Vagina (tissue), 2 donors: ENCODE measurements at regions not wholly inside any gene's neighbourhood (a gene's known extent, or its start where the extent isn't known, plus 50 kb on each side); places are given as distances from the start of the nearest gene placed in this dataset.

Source experiments
- DNase-seq, 2 donors: peaks; one replicate each; pipeline ENCODE4 v3.0.0-alpha.2; 2017; ENCODE audit errors: extremely low spot score in 2 of 2
- H3K27ac ChIP-seq: fragments of 200-600 bp; sonication (generic); one replicate; pipeline ENCODE4 v1.5.1; 2019
- H3K27me3 ChIP-seq: fragments of 200-600 bp; sonication (generic); one replicate; pipeline ENCODE4 v1.5.1; 2019
- H3K36me3 ChIP-seq, 2 donors: fragments of 200-600 bp; sonication (generic); one replicate each; pipeline ENCODE4 v1.5.1; 2017 to 2019
- H3K4me1 ChIP-seq: fragments of 200-600 bp; sonication (generic); one replicate; pipeline ENCODE4 v1.5.1; 2019
- H3K4me3 ChIP-seq, 2 donors: fragments of 200-600 bp; sonication (generic); 1 replicate in 1 of 2; 2 replicates in 1 of 2; pipeline ENCODE4 v1.5.1; 2016 to 2019
- H3K9me3 ChIP-seq: fragments of 200-600 bp; sonication (generic); one replicate; pipeline ENCODE4 v1.5.1; 2019
- POLR2A ChIP-seq, 2 donors: fragments of 450-650 bp; IDR thresholded peaks; one replicate each; pipeline ENCODE4 v1.6.1; 2017; ENCODE audit warnings: antibody characterized with exemption in 2 of 2, mild to moderate bottlenecking in 2 of 2, moderate library complexity in 2 of 2
- POLR2AphosphoS5 ChIP-seq, 2 donors: sonication (generic); formaldehyde crosslinking; IDR thresholded peaks; one replicate each; pipeline ENCODE4 v1.9.0; 2017; ENCODE audit warnings: antibody characterized with exemption in 2 of 2, mild to moderate bottlenecking in 2 of 2, low read depth in 1 of 2; ENCODE audit not compliant: insufficient read depth in 1 of 2
- intact Hi-C: fragments of 100-400 bp; cut with DNase I; formaldehyde crosslinking; loops from one replicate; pipeline ENCODE4 v1.15.1; 2023
- TF ChIP-seq, protein P1 (sequence below), 3 experiments: fragments of 450-650 bp in 2 of 3; fragments of 200-600 bp in 1 of 3; sonication (generic) in 1 of 3; IDR thresholded peaks; one replicate each; pipeline ENCODE4 v1.5.1; 2017 to 2019; ENCODE audit warnings: antibody characterized with exemption in 3 of 3, mild to moderate bottlenecking in 2 of 3, moderate library complexity in 2 of 3

DNA sequence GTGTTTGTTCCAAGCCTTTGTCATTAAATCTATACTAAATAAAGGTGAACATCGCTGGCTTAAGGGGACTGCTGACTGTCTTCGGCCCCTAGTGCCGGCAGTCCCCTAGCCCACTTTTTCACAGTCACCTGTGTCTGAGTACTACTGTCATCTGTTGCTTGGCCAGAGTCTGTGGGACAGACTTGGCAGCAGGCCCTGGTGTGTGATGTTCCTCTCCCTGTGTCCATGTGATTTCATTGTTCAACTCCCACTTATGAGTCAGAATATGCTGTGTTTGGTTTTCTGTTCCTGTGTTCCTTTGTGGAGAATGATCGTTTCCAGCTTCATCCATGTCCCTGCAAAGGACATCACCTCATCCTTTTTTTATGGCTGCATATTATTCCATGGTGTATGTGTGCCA, 133.4 kb downstream of the HAO1 start:
- no peak for DNase-seq
- Histone ChIP-seq H3K27ac (no peak overlapping the region), H3K4me3 (no peak overlapping the region), H3K27me3 (no peaks in the 10 kb centered on the region), H3K36me3 (no peaks in the 10 kb centered on the region), H3K9me3 (no peaks in the 10 kb centered on the region), H3K4me1 (no peaks in the 10 kb centered on the region)
- TF ChIP-seq POLR2A (IDR thresholded peaks at IDR 0.05) (no peak), POLR2AphosphoS5 (IDR thresholded peaks at IDR 0.05; ENCODE audit: insufficient read depth in 1 of 2, low read depth in 1 of 2) (no peak)
- TF ChIP-seq, protein P1, sequence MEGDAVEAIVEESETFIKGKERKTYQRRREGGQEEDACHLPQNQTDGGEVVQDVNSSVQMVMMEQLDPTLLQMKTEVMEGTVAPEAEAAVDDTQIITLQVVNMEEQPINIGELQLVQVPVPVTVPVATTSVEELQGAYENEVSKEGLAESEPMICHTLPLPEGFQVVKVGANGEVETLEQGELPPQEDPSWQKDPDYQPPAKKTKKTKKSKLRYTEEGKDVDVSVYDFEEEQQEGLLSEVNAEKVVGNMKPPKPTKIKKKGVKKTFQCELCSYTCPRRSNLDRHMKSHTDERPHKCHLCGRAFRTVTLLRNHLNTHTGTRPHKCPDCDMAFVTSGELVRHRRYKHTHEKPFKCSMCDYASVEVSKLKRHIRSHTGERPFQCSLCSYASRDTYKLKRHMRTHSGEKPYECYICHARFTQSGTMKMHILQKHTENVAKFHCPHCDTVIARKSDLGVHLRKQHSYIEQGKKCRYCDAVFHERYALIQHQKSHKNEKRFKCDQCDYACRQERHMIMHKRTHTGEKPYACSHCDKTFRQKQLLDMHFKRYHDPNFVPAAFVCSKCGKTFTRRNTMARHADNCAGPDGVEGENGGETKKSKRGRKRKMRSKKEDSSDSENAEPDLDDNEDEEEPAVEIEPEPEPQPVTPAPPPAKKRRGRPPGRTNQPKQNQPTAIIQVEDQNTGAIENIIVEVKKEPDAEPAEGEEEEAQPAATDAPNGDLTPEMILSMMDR (IDR thresholded peaks at IDR 0.05): no peak
- intact Hi-C loops: no loop called here

GRCh38 chr20:7817286-7817685, 123.0 kb downstream of the HAO1 start:
- Histone ChIP-seq H3K4me1 (no peaks in the 10 kb centered on the region), H3K4me3 (no peak overlapping the region), H3K27ac (no peak overlapping the region), H3K9me3 (no peaks in the 10 kb centered on the region), H3K27me3 (no peaks in the 10 kb centered on the region), H3K36me3 (no peaks in the 10 kb centered on the region)
- TF ChIP-seq POLR2A (IDR thresholded peaks at IDR 0.05): no peak
- TF ChIP-seq, protein P1 (IDR thresholded peaks at IDR 0.05): no peak
- TF ChIP-seq POLR2AphosphoS5 (IDR thresholded peaks at IDR 0.05; ENCODE audit: insufficient read depth in 1 of 2, low read depth in 1 of 2): no peak
- intact Hi-C loops: no loop called here
- DNase-seq: no peak

GRCh38 chr20:7818477-7818876, 121.8 kb downstream of the HAO1 start:
- Histone ChIP-seq H3K4me1 (no peaks in the 10 kb centered on the region), H3K4me3 (no peak overlapping the region), H3K36me3 (no peaks in the 10 kb centered on the region), H3K27ac (no peak overlapping the region), H3K9me3 (no peaks in the 10 kb centered on the region), H3K27me3 (no peaks in the 10 kb centered on the region)
- TF ChIP-seq POLR2A (IDR thresholded peaks at IDR 0.05) (no peak), POLR2AphosphoS5 (IDR thresholded peaks at IDR 0.05; ENCODE audit: insufficient read depth in 1 of 2, low read depth in 1 of 2) (no peak)
- TF ChIP-seq, protein P1 (IDR thresholded peaks at IDR 0.05): no peak
- intact Hi-C loops: no loop called here
- no peak for DNase-seq

- no peaks in the 10 kb centered on the region for H3K27me3 ChIP-seq
- no peak overlapping the region for H3K27ac ChIP-seq
- no peak for TF ChIP-seq POLR2A (IDR thresholded peaks at IDR 0.05)
- no peak for TF ChIP-seq POLR2AphosphoS5 (IDR thresholded peaks at IDR 0.05; ENCODE audit: insufficient read depth in 1 of 2, low read depth in 1 of 2)
- TF ChIP-seq, protein P1 (IDR thresholded peaks at IDR 0.05): no peak
- no peak for DNase-seq
- H3K36me3 ChIP-seq: no peaks in the 10 kb centered on the region
- no peak overlapping the region for H3K4me3 ChIP-seq
- no peaks in the 10 kb centered on the region for H3K9me3 ChIP-seq
- no peaks in the 10 kb centered on the region for H3K4me1 ChIP-seq
- intact Hi-C loops: no loop called here
Measured at GRCh38 chr20:7820897-7821296, 119.4 kb downstream of the HAO1 start.

DNA sequence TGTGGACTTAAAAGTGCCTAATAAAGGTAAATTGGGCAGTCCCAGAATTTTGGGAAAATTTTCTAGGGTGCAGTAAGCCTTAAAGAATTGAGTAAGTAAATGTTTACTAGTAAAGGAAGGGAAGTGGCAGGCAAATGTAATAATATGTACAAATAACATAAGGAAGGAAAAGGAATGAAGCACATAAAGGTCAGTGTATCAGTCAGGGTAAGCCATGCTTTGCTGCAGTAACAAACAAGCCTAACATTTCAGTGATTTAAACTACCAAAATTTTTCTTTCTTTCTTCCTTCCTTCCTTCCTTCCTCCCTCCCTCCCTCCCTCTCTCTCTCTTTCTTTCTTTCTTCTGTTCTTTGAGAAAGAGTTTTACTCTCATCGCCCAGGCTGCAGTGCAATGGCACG, 117.5 kb downstream of the HAO1 start:
- no peak overlapping the region for H3K4me3 ChIP-seq
- TF ChIP-seq, protein P1 (IDR thresholded peaks at IDR 0.05): no peak
- no peak for TF ChIP-seq POLR2A (IDR thresholded peaks at IDR 0.05)
- no peak for TF ChIP-seq POLR2AphosphoS5 (IDR thresholded peaks at IDR 0.05; ENCODE audit: insufficient read depth in 1 of 2, low read depth in 1 of 2)
- intact Hi-C loops: no loop called here
- H3K36me3 ChIP-seq: no peaks in the 10 kb centered on the region
- H3K9me3 ChIP-seq: no peaks in the 10 kb centered on the region
- H3K4me1 ChIP-seq: no peaks in the 10 kb centered on the region
- no peaks in the 10 kb centered on the region for H3K27me3 ChIP-seq
- H3K27ac ChIP-seq: no peak overlapping the region
- no peak for DNase-seq
